ENCODE measurements at regions not wholly inside any gene's neighbourhood (a gene's known extent, or its start where the extent isn't known, plus 50 kb on each side); places are given as distances from the start of the nearest gene placed in this dataset.

DNA sequence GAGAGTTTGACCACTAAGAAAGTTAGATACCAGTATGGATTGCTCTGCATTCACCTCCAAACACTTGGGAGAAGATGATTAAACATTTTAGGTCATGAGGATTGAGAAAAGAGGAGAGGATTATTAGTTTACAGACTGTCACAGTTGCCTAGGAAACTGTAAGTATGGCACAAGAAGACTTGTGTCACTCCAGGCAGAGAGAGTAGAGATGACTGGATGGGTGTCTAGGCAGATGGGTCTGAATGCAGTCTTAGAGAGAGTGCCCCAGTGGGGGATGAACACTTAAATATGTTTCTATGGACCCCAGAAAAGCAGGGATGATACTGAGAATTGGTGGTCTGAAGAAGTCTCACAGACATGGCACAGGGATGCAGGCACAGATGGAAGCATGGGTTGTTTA is 477.6 kb upstream of the B3GALT2 start:
- no peak for TF ChIP-seq CTCF (IDR thresholded peaks at IDR 0.05)
- no peak for ATAC-seq
- no peak overlapping the region for H3K27ac ChIP-seq (ENCODE audit: low read length)
- no peaks in the 10 kb centered on the region for H3K27me3 ChIP-seq (ENCODE audit: control insufficient read depth, insufficient read depth, low read length)
- peaks cover 0 to 5% of the 10 kb centered on the region in 2 donors for H3K4me1 Mint-ChIP-seq
- H3K4me3 Mint-ChIP-seq: no peak overlapping the region
- no peaks in the 10 kb centered on the region for H3K36me3 ChIP-seq (ENCODE audit: control insufficient read depth, insufficient read depth, low read length)
- no peaks in the 10 kb centered on the region for H3K27me3 Mint-ChIP-seq (ENCODE audit: low read depth in 2 of 2)
- no peak for DNase-seq
- H3K4me3 ChIP-seq (ENCODE audit: low read length): no peak overlapping the region
- H3K36me3 Mint-ChIP-seq: no peaks in the 10 kb centered on the region
- H3K9me3 Mint-ChIP-seq: no peaks in the 10 kb centered on the region
- H3K9me3 ChIP-seq (ENCODE audit: control insufficient read depth, insufficient read depth, low read length): no peaks in the 10 kb centered on the region
- H3K4me1 ChIP-seq (ENCODE audit: control insufficient read depth, insufficient read depth, low read length): no peaks in the 10 kb centered on the region
- H3K27ac Mint-ChIP-seq: no peak overlapping the region
- intact Hi-C loops (cut with micrococcal nuclease): no loop called here

GRCh38 chr1:193662030-193662429 is 475.6 kb upstream of the B3GALT2 start:
- 73% methylated on average over 1 of the region's 2 CpGs for WGBS (ENCODE audit: insufficient coverage)
- no peak overlapping the region for H3K27ac ChIP-seq (ENCODE audit: low read length)
- Mint-ChIP-seq H3K9me3 (no peaks in the 10 kb centered on the region), H3K27ac (no peak overlapping the region), H3K4me3 (no peak overlapping the region), H3K27me3 (ENCODE audit: low read depth in 2 of 2) (no peaks in the 10 kb centered on the region), H3K36me3 (no peaks in the 10 kb centered on the region), H3K4me1 (peaks cover 0 to 5% of the 10 kb centered on the region in 2 donors)
- intact Hi-C loops (cut with micrococcal nuclease): no loop called here
- TF ChIP-seq CTCF (IDR thresholded peaks at IDR 0.05): no peak
- DNase-seq (no peak), ATAC-seq (no peak)
- H3K4me3 ChIP-seq (ENCODE audit: low read length): no peak overlapping the region
- no peaks in the 10 kb centered on the region for H3K27me3 ChIP-seq (ENCODE audit: control insufficient read depth, insufficient read depth, low read length)
- H3K36me3 ChIP-seq (ENCODE audit: control insufficient read depth, insufficient read depth, low read length): no peaks in the 10 kb centered on the region
- H3K4me1 ChIP-seq (ENCODE audit: control insufficient read depth, insufficient read depth, low read length): no peaks in the 10 kb centered on the region
- H3K9me3 ChIP-seq (ENCODE audit: control insufficient read depth, insufficient read depth, low read length): no peaks in the 10 kb centered on the region

- WGBS (ENCODE audit: insufficient coverage): 80% methylated on average over 1 of the region's 1 CpG
- peaks cover 0 to 3% of the 10 kb centered on the region in 2 donors for H3K4me1 Mint-ChIP-seq
Measured at GRCh38 chr1:193661385-193661784, 475.0 kb upstream of the B3GALT2 start.

More at GRCh38 chr1:193661385-193661784, 475.0 kb upstream of the B3GALT2 start:
- Histone ChIP-seq H3K4me3 (ENCODE audit: low read length) (no peak overlapping the region), H3K9me3 (ENCODE audit: control insufficient read depth, insufficient read depth, low read length) (no peaks in the 10 kb centered on the region), H3K4me1 (ENCODE audit: control insufficient read depth, insufficient read depth, low read length) (no peaks in the 10 kb centered on the region), H3K27me3 (ENCODE audit: control insufficient read depth, insufficient read depth, low read length) (no peaks in the 10 kb centered on the region), H3K27ac (ENCODE audit: low read length) (no peak overlapping the region), H3K36me3 (ENCODE audit: control insufficient read depth, insufficient read depth, low read length) (no peaks in the 10 kb centered on the region)
- intact Hi-C loops (cut with micrococcal nuclease): no loop called here
- no peak for TF ChIP-seq CTCF (IDR thresholded peaks at IDR 0.05)
- H3K36me3 Mint-ChIP-seq: no peaks in the 10 kb centered on the region
- ATAC-seq: no peak
- H3K27ac Mint-ChIP-seq: no peak overlapping the region
- H3K9me3 Mint-ChIP-seq: no peaks in the 10 kb centered on the region
- no peak for DNase-seq
- no peak overlapping the region for H3K4me3 Mint-ChIP-seq
- no peaks in the 10 kb centered on the region for H3K27me3 Mint-ChIP-seq (ENCODE audit: low read depth in 2 of 2)

All from natural killer cell (primary cell).